HCT116 (cell line): ENCODE measurements at regions not wholly inside any gene's neighbourhood (a gene's known extent, or its start where the extent isn't known, plus 50 kb on each side); places are given as distances from the start of the nearest gene placed in this dataset.

ENCODE experiments used
- CTCF ChIP-seq, 3 experiments: fragments of 200-600 bp in 1 of 3; sonication (generic) in 1 of 3; IDR thresholded peaks in 2 of 3; conservative IDR thresholded peaks in 1 of 3; 2 replicates each; pipeline ENCODE4 v1.5.1; 2012 to 2017; ENCODE audit warnings: low read depth in 2 of 3, low read length in 2 of 3, antibody characterized with exemption in 1 of 3, borderline replicate concordance in 1 of 3, control low read depth in 1 of 3, mild to moderate bottlenecking in 1 of 3, mixed read lengths in 1 of 3, mixed run types in 1 of 3, moderate library complexity in 1 of 3; ENCODE audit not compliant: insufficient read depth in 1 of 3
- EZH2phosphoT487 ChIP-seq: fragments of 200-600 bp; IDR thresholded peaks from 2 replicates; pipeline ENCODE4 v1.6.1; 2018; ENCODE audit warnings: antibody characterized with exemption, borderline replicate concordance
- JUND ChIP-seq: IDR thresholded peaks from 2 replicates; pipeline ENCODE4 v1.6.1; 2012
- MAX ChIP-seq: IDR thresholded peaks from 2 replicates; pipeline ENCODE4 v1.6.1; 2012
- POLR2A ChIP-seq: IDR thresholded peaks from 2 replicates; pipeline ENCODE4 v1.7.0; 2011; ENCODE audit warnings: borderline replicate concordance; ENCODE audit not compliant: insufficient read depth, insufficient read length; ENCODE audit errors: extremely low read depth
- POLR2AphosphoS5 ChIP-seq: IDR thresholded peaks from 2 replicates; pipeline ENCODE4 v1.6.1; 2011; ENCODE audit warnings: mild to moderate bottlenecking, low read depth, low read length, moderate library complexity
- REST ChIP-seq: IDR thresholded peaks from 2 replicates; pipeline ENCODE4 v1.6.1; 2012; ENCODE audit warnings: low read depth
- SP1 ChIP-seq: IDR thresholded peaks from 2 replicates; pipeline ENCODE4 v1.6.1; 2012; ENCODE audit warnings: low read depth
- SRF ChIP-seq: IDR thresholded peaks from 2 replicates; pipeline ENCODE4 v1.6.1; 2012; ENCODE audit warnings: low read depth
- YY1 ChIP-seq: IDR thresholded peaks from 2 replicates; pipeline ENCODE4 v1.6.1; 2011; ENCODE audit warnings: low read length, low read depth, moderate library complexity, mild to moderate bottlenecking; ENCODE audit not compliant: insufficient replicate concordance; ENCODE audit errors: extremely low read depth
- ZNF274 ChIP-seq: fragments of 200-500 bp; sonication (Bioruptor generic); IDR thresholded peaks from 2 replicates; pipeline ENCODE4 v1.6.1; 2014; ENCODE audit warnings: mild to moderate bottlenecking, low read depth, low read length, inconsistent platforms
- TF ChIP-seq, protein P1 (sequence below): IDR thresholded peaks from 2 replicates; pipeline ENCODE4 v1.6.1; 2011; ENCODE audit warnings: mild to moderate bottlenecking, low read length, moderate library complexity; ENCODE audit not compliant: insufficient replicate concordance; ENCODE audit errors: extremely low read depth

DNA sequence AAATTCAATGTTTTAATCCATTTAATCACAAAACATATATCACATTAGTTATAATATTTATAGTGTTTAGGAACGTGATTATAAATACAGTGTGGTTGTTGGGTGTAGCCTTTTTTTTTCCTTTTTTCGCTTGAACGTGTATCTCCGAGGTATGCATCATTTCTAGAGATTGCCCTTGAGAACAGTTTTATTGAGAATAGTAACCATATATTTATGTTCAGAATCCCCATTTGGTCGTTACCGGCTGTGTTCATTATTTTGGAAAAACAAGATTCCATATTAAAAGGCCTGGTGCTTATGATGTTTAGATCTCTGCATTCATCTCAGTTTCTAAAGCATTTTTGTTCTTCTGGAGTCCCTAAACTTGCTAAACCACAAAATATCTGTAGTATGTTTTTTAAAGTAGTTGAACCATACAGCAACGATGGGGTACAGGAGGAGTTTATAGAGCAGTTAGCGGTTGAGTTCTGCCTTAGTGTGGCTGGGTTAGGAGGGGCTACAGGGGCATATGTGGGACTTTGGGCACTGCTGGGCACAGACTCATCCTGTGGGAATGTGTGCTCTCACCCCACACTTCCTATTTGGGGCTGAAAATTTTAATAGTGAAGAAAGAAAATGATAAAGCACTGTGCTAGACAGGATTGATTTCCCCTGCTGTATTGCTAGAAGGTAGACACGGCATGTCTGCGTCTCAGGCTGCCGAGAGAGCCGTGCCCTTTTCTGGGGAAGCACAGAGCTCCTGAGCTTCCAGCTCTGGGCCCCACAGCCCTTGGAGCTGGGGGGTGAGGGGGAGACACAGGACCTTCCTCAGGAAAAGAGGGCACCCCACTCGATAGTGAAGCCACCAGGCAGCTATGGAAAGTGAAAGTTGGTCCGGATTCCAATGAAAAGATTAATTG is 81.5 kb upstream of the PPARA start:
- TF ChIP-seq ZNF274 (no peak), SP1 (no peak), CTCF (IDR thresholded peaks at IDR 0.05 in 2 of 3, conservative IDR thresholded peaks at IDR 0.05 in 1 of 3; ENCODE audit: borderline replicate concordance in 1 of 3, insufficient read depth in 1 of 3, low read depth in 2 of 3, low read length in 2 of 3) (no peak), JUND (no peak), EZH2phosphoT487 (no peak), MAX (0 out of 2 replicates have a peak, but pooled peaks have one; percentile 27), POLR2AphosphoS5 (no peak), YY1 (no peak), SRF (no peak), POLR2A (no peak), REST (no peak)
- TF ChIP-seq, protein P1, sequence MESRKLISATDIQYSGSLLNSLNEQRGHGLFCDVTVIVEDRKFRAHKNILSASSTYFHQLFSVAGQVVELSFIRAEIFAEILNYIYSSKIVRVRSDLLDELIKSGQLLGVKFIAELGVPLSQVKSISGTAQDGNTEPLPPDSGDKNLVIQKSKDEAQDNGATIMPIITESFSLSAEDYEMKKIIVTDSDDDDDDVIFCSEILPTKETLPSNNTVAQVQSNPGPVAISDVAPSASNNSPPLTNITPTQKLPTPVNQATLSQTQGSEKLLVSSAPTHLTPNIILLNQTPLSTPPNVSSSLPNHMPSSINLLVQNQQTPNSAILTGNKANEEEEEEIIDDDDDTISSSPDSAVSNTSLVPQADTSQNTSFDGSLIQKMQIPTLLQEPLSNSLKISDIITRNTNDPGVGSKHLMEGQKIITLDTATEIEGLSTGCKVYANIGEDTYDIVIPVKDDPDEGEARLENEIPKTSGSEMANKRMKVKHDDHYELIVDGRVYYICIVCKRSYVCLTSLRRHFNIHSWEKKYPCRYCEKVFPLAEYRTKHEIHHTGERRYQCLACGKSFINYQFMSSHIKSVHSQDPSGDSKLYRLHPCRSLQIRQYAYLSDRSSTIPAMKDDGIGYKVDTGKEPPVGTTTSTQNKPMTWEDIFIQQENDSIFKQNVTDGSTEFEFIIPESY = no peak
